ENCODE measurements at regions not wholly inside any gene's neighbourhood (a gene's known extent, or its start where the extent isn't known, plus 50 kb on each side); places are given as distances from the start of the nearest gene placed in this dataset.

GRCh38 chr5:52605317-52606313 is 182.1 kb upstream of the ITGA1 start:
- DNase-seq (ENCODE audit: extremely low read depth, insufficient read length) = no peak
- Histone ChIP-seq H3K4me3 (replicated peaks; ENCODE audit: low read depth, low read length) (no peak overlapping the region), H3K36me3 (ENCODE audit: control insufficient read depth, insufficient read depth, low read length) (no peaks in the 10 kb centered on the region), H3K27me3 (replicated peaks; ENCODE audit: control insufficient read depth, insufficient read depth, low read length) (no peaks in the 10 kb centered on the region)
- no peak for TF ChIP-seq CTCF (IDR thresholded peaks at IDR 0.05; ENCODE audit: insufficient read depth, low read length, poor library complexity, severe bottlenecking)

- no peaks in the 10 kb centered on the region for H3K27me3 ChIP-seq (replicated peaks; ENCODE audit: control insufficient read depth, insufficient read depth, low read length)
- no peak for TF ChIP-seq CTCF (IDR thresholded peaks at IDR 0.05; ENCODE audit: insufficient read depth, low read length, poor library complexity, severe bottlenecking)
- DNase-seq (ENCODE audit: extremely low read depth, insufficient read length) = no peak
- no peak overlapping the region for H3K4me3 ChIP-seq (replicated peaks; ENCODE audit: low read depth, low read length)
- no peaks in the 10 kb centered on the region for H3K36me3 ChIP-seq (ENCODE audit: control insufficient read depth, insufficient read depth, low read length)
Measured at GRCh38 chr5:52607227-52607824, 180.4 kb upstream of the ITGA1 start.

- no peak for TF ChIP-seq CTCF (IDR thresholded peaks at IDR 0.05; ENCODE audit: insufficient read depth, low read length, poor library complexity, severe bottlenecking)
- no peak overlapping the region for H3K4me3 ChIP-seq (replicated peaks; ENCODE audit: low read depth, low read length)
- no peaks in the 10 kb centered on the region for H3K27me3 ChIP-seq (replicated peaks; ENCODE audit: control insufficient read depth, insufficient read depth, low read length)
- no peaks in the 10 kb centered on the region for H3K36me3 ChIP-seq (ENCODE audit: control insufficient read depth, insufficient read depth, low read length)
- DNase-seq (ENCODE audit: extremely low read depth, insufficient read length) = no peak
Measured at GRCh38 chr5:52620315-52620714, 167.4 kb upstream of the ITGA1 start.

GRCh38 chr5:52623291-52623690 is 164.4 kb upstream of the ITGA1 start:
- no peaks in the 10 kb centered on the region for H3K27me3 ChIP-seq (replicated peaks; ENCODE audit: control insufficient read depth, insufficient read depth, low read length)
- no peak for DNase-seq (ENCODE audit: extremely low read depth, insufficient read length)
- no peaks in the 10 kb centered on the region for H3K36me3 ChIP-seq (ENCODE audit: control insufficient read depth, insufficient read depth, low read length)
- no peak for TF ChIP-seq CTCF (IDR thresholded peaks at IDR 0.05; ENCODE audit: insufficient read depth, low read length, poor library complexity, severe bottlenecking)
- H3K4me3 ChIP-seq (replicated peaks; ENCODE audit: low read depth, low read length) = no peak overlapping the region

GRCh38 chr5:52624291-52624690 is 163.4 kb upstream of the ITGA1 start:
- Histone ChIP-seq H3K4me3 (replicated peaks; ENCODE audit: low read depth, low read length) (no peak overlapping the region), H3K27me3 (replicated peaks; ENCODE audit: control insufficient read depth, insufficient read depth, low read length) (no peaks in the 10 kb centered on the region), H3K36me3 (ENCODE audit: control insufficient read depth, insufficient read depth, low read length) (no peaks in the 10 kb centered on the region)
- no peak for DNase-seq (ENCODE audit: extremely low read depth, insufficient read length)
- no peak for TF ChIP-seq CTCF (IDR thresholded peaks at IDR 0.05; ENCODE audit: insufficient read depth, low read length, poor library complexity, severe bottlenecking)
